K562 (cell line): ENCODE measurements at regions not wholly inside any gene's neighbourhood (a gene's known extent, or its start where the extent isn't known, plus 50 kb on each side); places are given as distances from the start of the nearest gene placed in this dataset.

Experiments
- ATAC-seq: fragments of 200-7000 bp; cut with Tn5 transposase; 3 replicates; pipeline ENCODE4 v1.9.1; 2020; ENCODE audit warnings: moderate library complexity
- BruUV-seq: library from RNA; stranded (reverse); fragments of 400-500 nt; replicated peaks from 2 replicates; lab custom pipeline; 2021; lab: Mats Ljungman, UMichigan
- CTCF ChIA-PET: fragments of 300-600 bp; formaldehyde crosslinking; extraction: SDS; loops from one replicate; lab custom pipeline; 2021; ENCODE audit warnings: low intra/inter-chr PET ratio; lab: Yijun Ruan, JAX
- POLR2A ChIA-PET: fragments of 300-600, 350-650 bp; sonication (Branson Sonifier 250); formaldehyde crosslinking; extraction: SDS; loops from one replicate; lab custom pipeline; 2021; ENCODE audit warnings: antibody characterized with exemption, inconsistent platforms; lab: Yijun Ruan, JAX
- DNase-seq, 4 experiments: peaks; one replicate each; pipeline versions ENCODE4 v3.0.0 to v3.0.0-alpha.2; 2011 to 2018; ENCODE audit warnings: low spot score in 3 of 4, mixed read lengths in 3 of 4; ENCODE audit errors: extremely low read depth in 1 of 4
- FAIRE-seq: peaks from 2 replicates; lab custom pipeline; 2011; peaks lifted over from hg19 to GRCh38; lab: Jason Lieb, UNC
- H2AFZ ChIP-seq: 2 replicates; pipeline ENCODE4 v1.6.0; 2011; ENCODE audit warnings: low read depth, low read length, control low read depth, inconsistent platforms
- H3K27ac ChIP-seq: fragments of 200-600 bp; 3 replicates; pipeline ENCODE4 v1.8.0; 2011; ENCODE audit warnings: low read depth, mild to moderate bottlenecking, control low read depth, inconsistent platforms, low read length, moderate library complexity, mixed read lengths; ENCODE audit errors: extremely low read depth
- H3K27me3 ChIP-seq, 2 experiments: fragments of 300-600 bp in 1 of 2; 2 replicates in 1 of 2; 3 replicates in 1 of 2; pipeline versions ENCODE4 v1.6.0 to v1.8.0; 2011; ENCODE audit warnings: inconsistent platforms in 2 of 2, low read length in 2 of 2, mild to moderate bottlenecking in 1 of 2, mixed read lengths in 1 of 2, moderate library complexity in 1 of 2; ENCODE audit not compliant: control insufficient read depth in 2 of 2, insufficient read depth in 2 of 2
- H3K36me3 ChIP-seq: fragments of 300-600 bp; 3 replicates; pipeline ENCODE4 v1.8.0; 2011; ENCODE audit warnings: mild to moderate bottlenecking, low read length, inconsistent platforms; ENCODE audit not compliant: control insufficient read depth, insufficient read depth
- H3K4me1 ChIP-seq, 2 experiments: fragments of 200-600 bp in 1 of 2; replicated peaks in 1 of 2; 2 replicates in 1 of 2; 3 replicates in 1 of 2; pipeline versions ENCODE4 v1.5.1 to v1.8.0; 2011; ENCODE audit warnings: inconsistent platforms in 2 of 2, low read length in 2 of 2, mild to moderate bottlenecking in 1 of 2, mixed read lengths in 1 of 2, moderate library complexity in 1 of 2; ENCODE audit not compliant: control insufficient read depth in 2 of 2, insufficient read depth in 2 of 2
- H3K4me2 ChIP-seq: 2 replicates; pipeline ENCODE4 v1.6.1; 2011; ENCODE audit warnings: low read length, control low read depth, inconsistent platforms, mixed read lengths; ENCODE audit not compliant: insufficient read depth
- H3K4me3 ChIP-seq: fragments of 200-600 bp; sonication (generic), shearing (Covaris generic); 2 replicates; pipeline ENCODE4 v1.5.1; 2016; ENCODE audit warnings: control low read depth, inconsistent platforms
- H3K79me2 ChIP-seq: fragments of 200-600 bp; 3 replicates; pipeline ENCODE4 v1.8.0; 2011; ENCODE audit warnings: low read length, inconsistent platforms; ENCODE audit not compliant: control insufficient read depth, insufficient read depth
- H3K9ac ChIP-seq, 2 experiments: 2 replicates each; pipeline versions ENCODE4 v1.6.0 to v1.6.1; 2011; ENCODE audit warnings: low read depth in 2 of 2, low read length in 2 of 2, control low read depth in 1 of 2, inconsistent platforms in 1 of 2, mild to moderate bottlenecking in 1 of 2, mixed read lengths in 1 of 2; ENCODE audit not compliant: insufficient read depth in 1 of 2
- H3K9me1 ChIP-seq: one replicate; pipeline ENCODE4 v1.6.0; 2011; ENCODE audit warnings: inconsistent platforms, mild to moderate bottlenecking, low read length, moderate library complexity; ENCODE audit not compliant: control insufficient read depth, insufficient read depth
- H3K9me3 ChIP-seq: replicated peaks from 2 replicates; pipeline ENCODE4 v1.5.1; 2011; ENCODE audit warnings: low read depth, low read length, inconsistent platforms; ENCODE audit not compliant: control insufficient read depth, insufficient read depth
- H4K20me1 ChIP-seq: replicated peaks from 2 replicates; pipeline ENCODE4 v1.6.1; 2011; ENCODE audit warnings: low read length, inconsistent platforms, mixed read lengths; ENCODE audit not compliant: control insufficient read depth, insufficient read depth
- CEBPB ChIP-seq: fragments of 450-650 bp; IDR thresholded peaks from 2 replicates; pipeline ENCODE4 v1.6.1; 2016; ENCODE audit warnings: missing genetic modification characterization, missing compliant biosample characterization
- CEBPG ChIP-seq, 3 experiments: fragments of 200-800 bp in 1 of 3; sonication (Bioruptor generic) in 1 of 3; sonication (generic) in 1 of 3; formaldehyde crosslinking in 1 of 3; IDR thresholded peaks in 2 of 3; conservative IDR thresholded peaks in 1 of 3; 2 replicates each; pipeline versions ENCODE4 v1.6.1 to v1.8.0; 2016 to 2022; ENCODE audit warnings: missing compliant biosample characterization in 2 of 3, missing genetic modification characterization in 2 of 3, mild to moderate bottlenecking in 1 of 3, missing genetic modification reagents in 1 of 3
- FOSL1 ChIP-seq: fragments of 200-800 bp; sonication (Bioruptor generic); conservative IDR thresholded peaks from 2 replicates; pipeline ENCODE4 v1.6.1; 2016; ENCODE audit warnings: missing genetic modification characterization, missing compliant biosample characterization
- in situ Hi-C: fragments of 300-500 bp; cut with MboI; formaldehyde crosslinking; loops from 4 replicates; pipeline ENCODE4 v1.15.0; 2018; ENCODE audit warnings: inconsistent platforms, mixed read lengths
- intact Hi-C: fragments of 100-400 bp; cut with micrococcal nuclease; formaldehyde crosslinking; loops from 2 replicates; pipeline ENCODE4 v1.14.2; 2022
- TF ChIP-seq, protein P1 (sequence below), 2 experiments: fragments of 450-650 bp in 1 of 2; sonication (generic) in 1 of 2; formaldehyde crosslinking in 1 of 2; IDR thresholded peaks in 1 of 2; conservative IDR thresholded peaks in 1 of 2; 2 replicates each; pipeline versions ENCODE4 v1.6.1 to v1.8.1; 2016 to 2023; ENCODE audit warnings: mild to moderate bottlenecking in 2 of 2, moderate library complexity in 2 of 2, inconsistent platforms in 1 of 2, missing genetic modification reagents in 1 of 2
- TF ChIP-seq, protein P2 (sequence below): fragments of 450-650 bp; IDR thresholded peaks from 2 replicates; pipeline ENCODE4 v1.6.1; 2016; ENCODE audit warnings: missing biosample characterization, missing genetic modification characterization

DNA sequence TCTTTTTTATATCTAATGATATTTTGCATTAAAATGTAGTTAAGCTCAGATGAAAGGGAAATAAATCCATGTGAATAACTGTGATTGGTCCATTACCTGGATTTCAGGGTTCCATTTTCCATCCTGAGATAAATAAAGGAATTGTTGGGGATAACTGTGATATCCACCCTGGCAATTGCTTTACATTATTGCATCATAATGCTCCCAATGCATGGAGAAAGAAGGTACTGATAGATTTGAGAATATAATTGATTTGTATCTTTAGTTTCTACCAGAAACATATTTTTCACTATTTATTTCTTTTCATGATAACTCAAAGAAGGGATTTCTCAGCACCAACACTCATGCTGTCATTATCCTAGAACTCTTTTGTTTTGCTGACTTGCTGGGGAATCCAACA is 102.0 kb upstream of the KCNQ5 start:
- TF ChIP-seq FOSL1 (tag) = no peak
- peak; percentile 61 for TF ChIP-seq CEBPB (tag)
- no peak for TF ChIP-seq CEBPG (CRISPR knock-in tag; IDR thresholded peaks at IDR 0.05)
- TF ChIP-seq CEBPG (tag; conservative IDR thresholded peaks at IDR 0.05 in 1 of 2, IDR thresholded peaks at IDR 0.05 in 1 of 2) = peak; percentile 51 to 87
- TF ChIP-seq, protein P1, sequence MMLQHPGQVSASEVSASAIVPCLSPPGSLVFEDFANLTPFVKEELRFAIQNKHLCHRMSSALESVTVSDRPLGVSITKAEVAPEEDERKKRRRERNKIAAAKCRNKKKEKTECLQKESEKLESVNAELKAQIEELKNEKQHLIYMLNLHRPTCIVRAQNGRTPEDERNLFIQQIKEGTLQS (IDR thresholded peaks at IDR 0.05) = peak; percentile 52; the same call in 1 of the 2 replicates
- TF ChIP-seq, protein P1 (CRISPR knock-in tag; conservative IDR thresholded peaks at IDR 0.05) = no peak
- TF ChIP-seq, protein P2, sequence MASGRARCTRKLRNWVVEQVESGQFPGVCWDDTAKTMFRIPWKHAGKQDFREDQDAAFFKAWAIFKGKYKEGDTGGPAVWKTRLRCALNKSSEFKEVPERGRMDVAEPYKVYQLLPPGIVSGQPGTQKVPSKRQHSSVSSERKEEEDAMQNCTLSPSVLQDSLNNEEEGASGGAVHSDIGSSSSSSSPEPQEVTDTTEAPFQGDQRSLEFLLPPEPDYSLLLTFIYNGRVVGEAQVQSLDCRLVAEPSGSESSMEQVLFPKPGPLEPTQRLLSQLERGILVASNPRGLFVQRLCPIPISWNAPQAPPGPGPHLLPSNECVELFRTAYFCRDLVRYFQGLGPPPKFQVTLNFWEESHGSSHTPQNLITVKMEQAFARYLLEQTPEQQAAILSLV = 0 out of 2 replicates have a peak, but pooled peaks have one; percentile 36
- Histone ChIP-seq H3K9ac (no peak overlapping the region), H4K20me1 (no peaks in the 10 kb centered on the region), H3K4me2 (no peak overlapping the region), H3K27me3 (no peaks in the 10 kb centered on the region), H3K27ac (no peak overlapping the region), H3K79me2 (no peaks in the 10 kb centered on the region), H3K9me3 (no peaks in the 10 kb centered on the region), H3K4me3 (no peak overlapping the region), H3K36me3 (no peaks in the 10 kb centered on the region), H3K9me1 (no peaks in the 10 kb centered on the region), H3K4me1 (peaks cover 0 to 5% of the 10 kb centered on the region in 2 experiments; a peak in 2 of 5 replicates), H2AFZ (no peak overlapping the region)
- no TSS peak for BruUV-seq
- ChIA-PET POLR2A (no interaction called here), CTCF (no interaction called here)
- no peak for ATAC-seq
- intact Hi-C loops (loop anchor here (5.0 kb wide), 1 partner anchor 62 kb away; no protein-coding TSS in a partner anchor), in situ Hi-C loops (loop anchor here (5.0 kb wide), 1 partner anchor 57 kb away; no protein-coding TSS in a partner anchor)
- no peak for DNase-seq
- no peak for FAIRE-seq
